HG02610 (cell line): ENCODE measurements at regions not wholly inside any gene's neighbourhood (a gene's known extent, or its start where the extent isn't known, plus 50 kb on each side); places are given as distances from the start of the nearest gene placed in this dataset.
A peak's percentile ranks its signal among the peaks of the same experiment; 100 is the strongest.
"Not testable (repeated sequence)": the region's sequence is repeated elsewhere in the genome, so short reads cannot be mapped to it uniquely, and the experiment has no call there.

Source experiments
- ATAC-seq: cut with Tn5 transposase; IDR thresholded peaks from one replicate; pipeline ENCODE4 v1.9.1; 2021; ENCODE audit warnings: mild to moderate bottlenecking, moderate library complexity; ENCODE audit not compliant: unreplicated experiment

GRCh38 chr10:80938903-80939302 is 401.2 kb downstream of the SH2D4B start:
- no peak for ATAC-seq

GRCh38 chr10:80945264-80945880 is 407.7 kb downstream of the SH2D4B start:
- no peak for ATAC-seq

- ATAC-seq = no peak
Measured at GRCh38 chr10:80946073-80946472, 408.4 kb downstream of the SH2D4B start.

- ATAC-seq = no peak
Measured at GRCh38 chr10:80946957-80947726, 409.4 kb downstream of the SH2D4B start.

- ATAC-seq = no peak
Measured at GRCh38 chr10:80949785-80950184, 412.1 kb downstream of the SH2D4B start.

- ATAC-seq = no peak
Measured at GRCh38 chr10:80952436-80952835, 414.7 kb downstream of the SH2D4B start.

GRCh38 chr10:80957161-80957560 is 419.5 kb downstream of the SH2D4B start:
- ATAC-seq = no peak

- no peak for ATAC-seq
Measured at GRCh38 chr10:80964179-80964578, 426.5 kb downstream of the SH2D4B start.

- peak; percentile 81 for ATAC-seq
Measured at GRCh38 chr10:80964955-80965614, 427.4 kb downstream of the SH2D4B start.

- no peak for ATAC-seq
Measured at GRCh38 chr10:80966326-80966986, 428.8 kb downstream of the SH2D4B start.

GRCh38 chr10:80967357-80967756 is 429.7 kb downstream of the SH2D4B start:
- ATAC-seq = not testable (repeated sequence)

GRCh38 chr10:80968903-80969302 is 431.2 kb downstream of the SH2D4B start:
- ATAC-seq = no peak

GRCh38 chr10:80971461-80971860 is 433.8 kb downstream of the SH2D4B start:
- no peak for ATAC-seq

- no peak for ATAC-seq
Measured at GRCh38 chr10:80976658-80977057, 439.0 kb downstream of the SH2D4B start.

GRCh38 chr10:80985102-80985501 is 447.4 kb downstream of the SH2D4B start:
- ATAC-seq = no peak

- ATAC-seq = no peak
Measured at GRCh38 chr10:80986596-80986995, 448.9 kb downstream of the SH2D4B start.

- no peak for ATAC-seq
Measured at GRCh38 chr10:80988755-80989154, 451.1 kb downstream of the SH2D4B start.

GRCh38 chr10:80996615-80997193 is 459.0 kb downstream of the SH2D4B start:
- ATAC-seq = no peak

GRCh38 chr10:81000781-81001180 is 463.1 kb downstream of the SH2D4B start:
- ATAC-seq = no peak

GRCh38 chr10:81002382-81002781 is 464.7 kb downstream of the SH2D4B start:
- ATAC-seq = no peak

- ATAC-seq = no peak
Measured at GRCh38 chr10:81007872-81008271, 470.2 kb downstream of the SH2D4B start.
